ENCODE measurements at regions not wholly inside any gene's neighbourhood (a gene's known extent, or its start where the extent isn't known, plus 50 kb on each side); places are given as distances from the start of the nearest gene placed in this dataset.

DNA sequence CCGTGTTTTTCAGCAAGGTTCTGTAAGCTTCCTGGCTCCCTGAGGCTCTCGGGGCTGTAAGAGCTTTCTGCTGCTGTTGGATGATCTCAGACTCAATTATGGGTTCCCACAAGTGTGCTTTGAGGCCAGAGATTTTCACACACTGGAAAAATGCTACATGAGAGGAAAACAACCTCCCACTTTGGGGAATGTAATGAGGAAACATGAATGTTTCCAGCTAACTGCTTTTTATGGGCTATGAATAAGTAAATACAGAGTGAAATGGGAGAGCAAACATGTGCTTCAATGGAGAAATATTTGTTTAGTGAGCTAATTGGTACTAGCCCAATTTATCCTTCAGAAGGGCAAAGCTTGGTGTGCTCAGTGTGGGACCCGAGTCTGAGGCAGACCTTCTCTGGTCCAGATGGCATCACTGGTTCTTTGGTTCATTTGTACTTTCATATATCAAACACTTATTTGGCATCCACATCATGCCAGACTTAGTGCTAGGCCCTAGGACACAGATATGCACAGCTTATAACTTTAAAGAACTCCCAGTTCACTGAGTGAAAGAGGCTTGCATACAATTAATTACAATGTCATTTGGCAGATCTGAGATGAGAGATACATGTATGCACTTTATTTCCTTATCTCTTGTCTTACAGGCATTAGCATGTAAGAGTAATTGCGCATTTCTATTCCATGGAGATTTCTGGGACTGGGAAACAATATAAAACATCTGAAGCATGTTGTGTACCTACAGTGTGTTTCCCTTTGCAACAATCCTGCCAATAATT lies 248.8 kb downstream of the RDH14 start:
- TF ChIP-seq, protein P1, sequence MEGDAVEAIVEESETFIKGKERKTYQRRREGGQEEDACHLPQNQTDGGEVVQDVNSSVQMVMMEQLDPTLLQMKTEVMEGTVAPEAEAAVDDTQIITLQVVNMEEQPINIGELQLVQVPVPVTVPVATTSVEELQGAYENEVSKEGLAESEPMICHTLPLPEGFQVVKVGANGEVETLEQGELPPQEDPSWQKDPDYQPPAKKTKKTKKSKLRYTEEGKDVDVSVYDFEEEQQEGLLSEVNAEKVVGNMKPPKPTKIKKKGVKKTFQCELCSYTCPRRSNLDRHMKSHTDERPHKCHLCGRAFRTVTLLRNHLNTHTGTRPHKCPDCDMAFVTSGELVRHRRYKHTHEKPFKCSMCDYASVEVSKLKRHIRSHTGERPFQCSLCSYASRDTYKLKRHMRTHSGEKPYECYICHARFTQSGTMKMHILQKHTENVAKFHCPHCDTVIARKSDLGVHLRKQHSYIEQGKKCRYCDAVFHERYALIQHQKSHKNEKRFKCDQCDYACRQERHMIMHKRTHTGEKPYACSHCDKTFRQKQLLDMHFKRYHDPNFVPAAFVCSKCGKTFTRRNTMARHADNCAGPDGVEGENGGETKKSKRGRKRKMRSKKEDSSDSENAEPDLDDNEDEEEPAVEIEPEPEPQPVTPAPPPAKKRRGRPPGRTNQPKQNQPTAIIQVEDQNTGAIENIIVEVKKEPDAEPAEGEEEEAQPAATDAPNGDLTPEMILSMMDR (IDR thresholded peaks at IDR 0.05; ENCODE audit: insufficient read depth, missing control alignments) = no peak
- FAIRE-seq = no peak
- no peak for DNase-seq (ENCODE audit: insufficient read length, low spot score)

DNA sequence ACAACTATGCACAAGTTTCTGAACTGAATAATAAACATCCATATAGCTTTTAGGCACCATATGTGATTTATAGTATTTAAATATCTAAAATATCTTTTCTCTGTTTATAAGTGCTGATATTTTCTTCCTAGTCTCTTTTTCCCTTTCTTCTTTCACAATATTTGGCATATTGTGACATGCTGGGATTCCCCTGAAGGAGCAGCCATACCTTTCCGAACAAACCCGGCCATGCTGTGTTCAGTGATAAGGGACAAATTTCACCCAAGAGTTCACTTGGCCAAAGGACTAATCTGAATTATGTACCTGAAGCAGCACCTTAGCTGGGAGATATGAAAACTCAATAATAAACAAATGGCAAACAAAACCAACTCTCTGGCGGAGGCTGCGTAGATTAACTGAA lies 250.8 kb downstream of the RDH14 start:
- FAIRE-seq (no peak), DNase-seq (ENCODE audit: insufficient read length, low spot score) (no peak)
- TF ChIP-seq, protein P1 (IDR thresholded peaks at IDR 0.05; ENCODE audit: insufficient read depth, missing control alignments) = no peak

DNA sequence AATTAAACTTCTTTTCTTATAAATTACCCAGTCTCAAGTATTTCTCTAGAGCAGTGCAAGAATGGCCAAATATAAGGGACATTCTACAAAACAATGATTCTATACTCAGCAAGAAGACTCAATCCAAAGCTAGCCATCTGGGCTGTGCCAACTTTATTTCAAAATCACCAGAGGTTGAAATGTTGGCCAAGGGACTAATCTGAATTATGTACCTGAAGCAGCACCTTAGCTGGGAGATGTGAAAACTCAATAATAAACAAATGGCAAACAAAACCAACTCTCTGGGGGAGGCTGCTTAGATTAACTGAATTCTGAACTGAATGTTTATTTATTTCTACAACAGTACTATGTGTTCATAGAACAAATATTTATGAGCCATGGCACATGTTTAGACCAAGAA lies 251.3 kb downstream of the RDH14 start:
- DNase-seq (ENCODE audit: insufficient read length, low spot score) (no peak), FAIRE-seq (no peak)
- TF ChIP-seq, protein P1 (IDR thresholded peaks at IDR 0.05; ENCODE audit: insufficient read depth, missing control alignments) = no peak

DNA sequence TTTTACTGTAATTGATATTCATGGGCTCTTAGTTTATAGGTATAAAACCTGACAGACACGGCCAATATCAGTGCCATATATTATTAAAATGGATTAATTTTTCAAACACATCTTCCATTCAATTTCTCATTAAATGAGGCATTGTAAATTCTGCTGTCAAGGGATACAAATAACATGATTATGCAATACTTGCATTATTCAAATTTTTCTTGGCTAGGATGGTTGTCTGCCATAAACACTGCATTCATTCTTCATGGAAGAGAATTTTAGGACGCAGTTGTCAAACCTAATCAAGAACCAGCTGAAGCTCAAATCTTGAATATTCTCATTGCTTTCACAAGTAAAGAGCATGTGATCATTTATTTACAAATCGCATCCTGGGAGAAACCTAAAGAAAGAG lies 255.6 kb downstream of the RDH14 start:
- no peak for FAIRE-seq
- no peak for DNase-seq (ENCODE audit: insufficient read length, low spot score)
- TF ChIP-seq, protein P1 (IDR thresholded peaks at IDR 0.05; ENCODE audit: insufficient read depth, missing control alignments) = no peak

DNA sequence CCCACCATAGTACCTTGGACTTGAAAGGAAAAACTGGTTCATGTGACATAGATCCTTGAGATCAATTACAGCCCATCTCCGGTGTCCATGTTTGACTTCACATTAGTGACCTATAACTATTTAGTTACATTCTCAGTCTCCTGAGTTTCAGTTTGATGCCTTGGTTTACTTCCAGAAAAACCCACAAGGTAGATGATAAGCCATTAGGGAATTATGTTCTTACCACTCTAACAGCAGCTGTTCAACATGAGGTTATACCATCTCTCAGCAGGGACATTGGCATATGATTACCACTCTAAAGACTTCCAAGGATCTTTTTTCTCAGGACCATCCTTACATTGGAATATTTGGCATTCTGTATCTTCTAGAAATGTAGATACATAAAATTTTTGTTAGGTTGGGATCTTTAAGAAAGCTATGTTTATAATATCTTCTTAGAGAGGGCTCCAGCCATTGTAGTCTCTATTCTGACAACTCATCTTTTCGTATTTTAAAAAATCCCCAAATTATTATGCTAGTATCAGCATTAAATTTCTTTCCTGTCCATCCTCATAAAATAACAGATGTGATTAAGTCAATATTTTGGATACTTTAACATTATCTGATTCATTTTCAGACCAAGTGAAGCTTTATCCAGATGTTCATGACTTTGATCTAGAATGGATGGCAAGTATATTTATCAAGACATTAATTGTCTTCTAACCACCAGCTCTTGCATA lies 258.9 kb downstream of the RDH14 start:
- no peak for FAIRE-seq
- DNase-seq (ENCODE audit: insufficient read length, low spot score) = no peak
- TF ChIP-seq, protein P1 (IDR thresholded peaks at IDR 0.05; ENCODE audit: insufficient read depth, missing control alignments) = no peak

DNA sequence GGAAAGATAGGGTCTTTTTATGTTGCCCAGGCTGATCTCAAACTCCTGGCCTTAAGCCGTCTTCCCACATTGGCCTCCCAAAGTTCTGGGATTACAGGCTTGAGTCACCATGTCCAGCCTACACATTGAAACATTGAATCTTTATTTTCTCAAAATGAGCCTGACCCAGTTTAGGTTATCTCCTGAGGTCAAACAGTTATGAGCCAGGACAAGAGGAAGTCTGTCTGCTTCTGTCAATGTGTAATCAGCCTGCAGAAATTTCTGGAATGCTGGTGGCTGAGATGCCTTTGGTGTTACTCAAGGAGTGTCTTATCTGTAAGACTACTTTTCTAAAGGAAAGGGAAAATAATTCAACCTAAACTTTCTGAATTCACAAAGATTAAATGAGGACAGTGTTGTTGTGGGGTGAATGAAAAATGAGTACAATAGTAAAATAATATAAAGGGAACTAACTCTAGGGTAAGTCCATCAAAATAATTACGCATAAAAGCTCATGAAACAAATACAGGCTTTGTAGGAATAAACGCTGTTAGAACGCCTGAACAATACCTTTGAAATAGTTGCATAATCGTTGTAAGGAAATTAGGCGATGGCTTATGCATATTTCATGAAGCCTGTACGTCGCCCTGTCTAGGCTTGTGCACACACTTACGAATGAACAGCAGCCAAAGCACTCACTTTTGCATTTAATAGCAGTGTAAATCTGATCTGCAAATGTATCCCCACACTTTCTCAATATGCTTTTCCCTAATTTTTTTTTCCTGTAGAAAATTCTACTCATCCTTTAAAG lies 260.8 kb downstream of the RDH14 start:
- no peak for DNase-seq (ENCODE audit: insufficient read length, low spot score)
- no peak for FAIRE-seq
- TF ChIP-seq, protein P1 (IDR thresholded peaks at IDR 0.05; ENCODE audit: insufficient read depth, missing control alignments) = no peak

Measured in D721Med (cell line).